ENCODE measurements at regions not wholly inside any gene's neighbourhood (a gene's known extent, or its start where the extent isn't known, plus 50 kb on each side); places are given as distances from the start of the nearest gene placed in this dataset.
"Not testable (repeated sequence)": the region's sequence is repeated elsewhere in the genome, so short reads cannot be mapped to it uniquely, and the experiment has no call there.

DNA sequence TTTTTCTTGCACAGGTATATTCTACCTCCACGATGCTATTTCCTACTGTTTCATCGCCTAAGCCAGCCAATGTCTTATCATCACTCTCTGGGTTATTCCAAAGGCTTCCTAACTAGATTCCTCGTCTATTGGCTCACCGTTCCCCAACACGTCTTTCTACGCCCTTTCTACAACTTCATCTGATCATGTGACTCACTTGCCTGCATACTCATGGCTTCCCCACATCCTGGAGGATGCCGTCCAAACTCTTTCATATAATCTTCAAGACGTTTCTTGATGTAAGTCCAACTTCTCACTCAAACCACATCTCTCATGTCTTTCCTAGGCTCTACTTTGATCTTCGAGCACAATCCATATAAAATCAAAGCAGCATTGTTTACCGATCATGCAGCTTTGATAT, 322.0 kb upstream of the PPARGC1A start:
- in situ Hi-C loops (cut with MboI; ENCODE audit: low sequenced_read_pairs), result no loop called here

DNA sequence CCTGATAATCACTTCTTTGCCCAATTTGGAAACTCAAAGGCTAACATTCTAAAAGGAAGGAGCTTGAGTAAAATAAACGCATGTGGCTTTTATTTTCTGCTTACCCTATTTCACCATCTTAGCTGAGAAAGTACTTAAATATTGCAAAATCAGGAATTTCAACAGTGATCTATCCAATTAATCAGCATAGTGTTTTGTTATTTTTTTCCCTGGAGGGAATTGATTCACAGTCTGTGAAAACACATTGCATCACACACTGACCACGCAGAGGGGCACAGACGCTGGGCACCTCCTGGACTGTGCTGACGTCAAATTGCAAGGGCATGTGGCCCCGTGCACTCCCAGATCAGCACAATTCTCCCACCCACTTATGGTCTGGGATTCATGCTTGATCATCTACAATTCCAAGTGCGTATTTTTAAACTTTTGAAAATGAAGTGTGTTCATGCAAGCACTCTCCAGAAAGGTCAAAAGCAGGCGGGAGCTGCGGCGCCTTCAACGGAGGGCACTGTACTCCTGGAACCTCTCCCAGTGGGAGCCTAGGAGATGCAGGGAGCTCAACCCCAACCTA, 320.6 kb upstream of the PPARGC1A start:
- in situ Hi-C loops (cut with MboI; ENCODE audit: low sequenced_read_pairs), result no loop called here

DNA sequence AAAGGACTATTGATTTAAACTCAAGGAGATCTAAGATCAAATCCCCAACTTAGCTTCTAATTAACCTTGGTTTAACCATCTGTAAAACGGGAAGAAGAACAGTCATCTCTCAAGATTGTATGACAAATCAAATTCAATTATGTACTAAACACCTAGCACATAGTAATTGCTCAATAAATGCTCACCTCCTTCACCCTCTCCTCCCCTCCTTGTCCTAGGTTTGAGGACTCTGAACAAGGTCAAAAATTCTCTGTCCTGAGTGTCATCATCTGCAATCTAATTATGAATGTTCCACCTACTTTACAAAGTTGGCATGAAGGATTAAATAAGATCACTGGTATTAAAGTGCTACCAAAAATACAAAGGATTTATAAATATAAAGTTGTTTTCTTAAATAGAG, 320.1 kb upstream of the PPARGC1A start:
- in situ Hi-C loops (cut with MboI; ENCODE audit: low sequenced_read_pairs), result no loop called here

DNA sequence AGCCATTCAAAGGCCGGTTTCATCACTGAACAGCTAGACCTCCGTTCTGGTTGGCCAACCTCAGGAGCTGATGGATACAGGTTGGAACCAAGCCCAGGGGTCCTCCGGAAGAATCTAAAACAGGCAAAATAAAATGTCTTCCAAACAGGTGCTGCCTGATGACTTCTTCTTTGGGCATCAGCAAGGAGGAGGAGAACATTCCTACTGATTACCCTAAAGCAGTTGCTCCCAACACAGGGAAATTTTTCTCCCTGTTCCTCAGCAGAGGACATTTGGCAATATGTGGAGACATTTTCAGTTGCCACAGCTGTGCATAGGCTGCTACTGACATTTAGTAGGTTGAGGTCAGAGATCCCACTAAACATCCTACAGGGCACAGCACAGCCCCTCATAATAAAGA, 319.3 kb upstream of the PPARGC1A start:
- in situ Hi-C loops (cut with MboI; ENCODE audit: low sequenced_read_pairs), result no loop called here

DNA sequence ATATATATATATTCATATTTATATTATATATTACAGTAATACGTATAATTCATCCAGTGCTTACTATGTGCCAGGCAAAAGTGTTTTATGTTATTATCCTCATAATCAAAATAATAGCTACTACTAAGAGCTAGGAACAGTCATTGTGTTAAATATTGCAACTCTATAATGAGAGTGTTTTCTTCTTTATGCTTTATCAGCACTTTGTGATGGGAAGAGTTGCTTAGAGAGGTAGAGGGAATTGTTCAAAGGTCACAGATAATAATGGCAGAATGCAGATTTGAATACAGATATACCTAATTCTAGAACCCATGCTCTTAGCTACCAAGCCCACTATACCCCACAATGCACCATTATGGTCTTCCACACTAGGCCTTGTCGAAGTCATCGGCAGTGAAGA, 318.8 kb upstream of the PPARGC1A start:
- in situ Hi-C loops (cut with MboI; ENCODE audit: low sequenced_read_pairs), result no loop called here

DNA sequence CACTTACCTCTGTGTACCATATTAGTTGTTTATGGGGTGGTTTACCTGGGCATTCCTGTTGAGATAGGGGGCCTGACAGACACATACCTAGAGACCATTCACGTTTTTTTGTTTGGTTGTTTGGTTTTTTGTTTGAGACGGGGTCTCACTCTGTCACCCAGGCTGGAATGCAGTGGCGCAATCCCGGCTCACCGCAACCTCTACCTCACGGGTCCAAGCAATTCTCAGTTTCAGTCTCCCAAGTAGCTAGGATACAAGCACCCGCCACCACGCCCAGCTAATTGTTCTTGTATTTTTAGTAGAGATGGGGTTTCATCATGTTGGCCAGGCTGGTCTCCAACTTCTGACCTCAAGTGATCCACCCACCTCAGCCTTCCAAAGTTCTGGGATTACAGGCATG, 314.9 kb upstream of the PPARGC1A start:
- in situ Hi-C loops (cut with MboI; ENCODE audit: low sequenced_read_pairs), result not testable (repeated sequence)

DNA sequence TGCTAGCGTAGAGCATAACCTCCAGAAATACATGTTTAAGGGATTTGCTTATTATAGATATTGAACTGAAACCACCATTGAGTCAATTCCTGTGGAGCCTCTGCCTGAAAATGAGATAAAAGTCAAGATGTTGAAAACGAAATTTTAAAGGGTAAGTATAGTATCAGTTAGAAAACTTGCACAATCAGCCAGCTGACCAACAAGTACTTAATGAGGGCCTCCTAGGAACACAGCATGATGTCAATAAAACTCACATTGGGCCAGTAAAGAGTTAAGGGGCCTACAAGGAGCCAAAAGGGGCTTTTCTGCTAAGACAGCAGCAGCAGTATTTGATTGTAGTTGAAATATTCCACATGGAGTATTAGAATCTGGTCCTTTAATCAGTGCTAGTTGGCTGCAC, 314.1 kb upstream of the PPARGC1A start:
- in situ Hi-C loops (cut with MboI; ENCODE audit: low sequenced_read_pairs), result no loop called here

DNA sequence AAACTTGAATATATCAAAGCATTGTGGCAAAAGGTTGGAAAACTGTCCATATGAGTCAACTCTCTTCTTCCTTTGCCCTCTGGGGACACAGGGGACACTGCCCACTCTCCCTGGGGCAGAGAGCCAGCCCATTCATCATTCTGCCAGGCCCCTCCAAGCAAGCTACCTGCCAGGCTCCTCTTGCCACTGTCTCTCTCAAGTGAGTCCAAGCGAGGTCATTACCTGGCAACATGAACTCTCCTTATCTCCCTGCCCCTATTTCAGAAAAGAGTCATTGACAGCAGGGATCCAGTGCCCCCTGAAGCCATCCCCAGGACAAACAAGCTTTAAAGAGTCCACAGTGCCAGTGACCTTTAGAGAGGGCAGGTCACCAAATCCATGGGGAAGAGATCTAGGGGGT, 312.7 kb upstream of the PPARGC1A start:
- in situ Hi-C loops (cut with MboI; ENCODE audit: low sequenced_read_pairs), result no loop called here

DNA sequence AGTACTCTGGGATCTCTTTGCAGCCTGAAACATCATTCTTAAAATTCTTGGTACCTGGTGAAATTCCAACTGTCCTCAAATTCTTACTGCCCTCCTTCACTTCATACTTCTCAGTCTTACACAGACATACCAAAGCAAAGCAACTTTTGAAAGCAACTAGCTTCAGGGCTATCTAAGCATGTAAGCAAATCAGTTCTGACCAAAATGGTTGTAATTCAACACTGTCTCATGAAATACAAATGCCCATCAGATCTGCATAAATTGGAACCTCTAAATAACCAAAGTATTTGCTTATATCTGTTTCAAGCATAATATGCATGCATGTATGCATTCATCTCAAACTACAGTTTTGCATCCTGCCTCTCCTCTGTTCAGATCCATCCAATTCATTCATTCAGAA, 308.1 kb upstream of the PPARGC1A start:
- in situ Hi-C loops (cut with MboI; ENCODE audit: low sequenced_read_pairs), result no loop called here

DNA sequence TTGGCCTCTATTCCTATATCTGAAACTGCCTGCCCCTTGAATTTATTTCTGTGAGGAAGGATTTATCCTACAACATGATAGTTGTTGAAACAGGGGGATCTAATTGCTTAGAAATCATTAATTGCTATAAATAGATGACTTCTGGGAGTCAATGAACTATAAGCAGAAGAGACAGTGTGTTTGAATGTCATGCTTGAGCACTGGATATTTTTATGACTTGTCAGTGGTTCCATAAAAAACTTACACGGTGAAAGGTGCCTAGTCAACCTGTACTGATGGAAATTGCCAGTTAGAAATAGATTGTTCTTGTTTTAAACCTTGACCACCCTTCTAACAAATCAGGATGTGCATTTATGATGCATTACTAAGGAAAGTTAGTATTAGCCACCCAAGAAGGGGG, 306.9 kb upstream of the PPARGC1A start:
- in situ Hi-C loops (cut with MboI; ENCODE audit: low sequenced_read_pairs), result no loop called here

DNA sequence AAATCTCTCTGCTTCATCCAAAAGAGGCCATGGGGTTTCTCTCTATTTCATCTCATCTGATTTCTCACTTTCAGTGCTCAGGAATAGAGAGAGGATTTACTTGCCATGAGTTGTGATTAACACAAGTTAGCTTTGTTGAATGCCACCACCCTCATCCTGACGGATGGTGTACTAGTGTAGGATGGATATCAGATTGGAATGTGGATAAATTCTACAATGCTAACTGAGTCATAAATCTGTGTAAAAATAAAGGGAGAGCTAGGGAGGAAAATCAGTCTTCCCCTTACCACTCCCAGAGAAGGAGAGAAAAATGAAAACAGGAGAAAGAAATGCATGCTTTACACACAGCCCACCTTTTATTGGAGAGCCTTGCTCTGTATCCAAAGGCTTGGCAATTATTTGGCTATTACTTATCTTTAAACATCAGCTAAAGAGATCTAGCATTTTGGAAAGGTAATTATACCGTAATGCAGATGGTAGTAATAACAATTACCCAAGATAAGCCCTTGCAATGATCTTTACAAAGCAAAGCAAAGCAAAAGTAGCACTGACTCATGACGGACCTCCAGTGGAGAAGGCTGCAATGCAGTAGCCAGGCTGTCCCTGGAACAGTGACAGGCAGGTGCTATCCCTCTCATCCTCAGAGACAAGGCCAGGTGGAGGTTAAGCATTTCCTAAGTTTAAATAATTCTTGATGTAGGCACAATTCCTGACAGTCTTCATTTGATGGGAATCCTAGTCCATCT, 306.3 kb upstream of the PPARGC1A start:
- in situ Hi-C loops (cut with MboI; ENCODE audit: low sequenced_read_pairs), result no loop called here

DNA sequence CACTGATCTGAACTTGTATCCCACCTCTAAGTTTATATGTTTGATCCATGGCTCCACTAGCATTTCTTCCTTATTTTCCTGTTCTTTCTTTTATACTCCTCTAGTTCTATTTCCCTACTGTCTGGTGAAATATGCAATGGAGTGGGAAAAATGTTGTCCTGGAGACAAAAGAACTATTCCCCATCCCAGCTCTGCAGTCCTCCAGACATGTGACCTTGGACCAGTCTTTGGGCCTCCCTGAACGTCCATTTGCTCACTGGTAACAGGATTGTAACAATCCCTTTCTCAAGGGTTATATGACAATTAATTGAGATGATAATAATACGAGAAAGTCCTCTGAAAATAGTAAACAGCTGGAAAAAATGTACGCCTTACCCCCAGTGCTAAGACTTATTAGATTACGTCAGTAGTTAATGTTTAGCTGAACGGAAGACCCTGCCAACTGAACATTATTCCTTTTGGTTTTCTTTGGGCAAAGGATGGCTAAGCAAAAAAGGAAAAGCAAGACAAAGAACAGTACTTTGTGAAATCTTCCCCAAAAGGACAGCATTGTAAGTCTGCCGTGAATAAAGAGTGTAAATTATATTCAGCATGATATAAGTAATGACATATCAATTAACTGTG, 302.3 kb upstream of the PPARGC1A start:
- in situ Hi-C loops (cut with MboI; ENCODE audit: low sequenced_read_pairs), result no loop called here

DNA sequence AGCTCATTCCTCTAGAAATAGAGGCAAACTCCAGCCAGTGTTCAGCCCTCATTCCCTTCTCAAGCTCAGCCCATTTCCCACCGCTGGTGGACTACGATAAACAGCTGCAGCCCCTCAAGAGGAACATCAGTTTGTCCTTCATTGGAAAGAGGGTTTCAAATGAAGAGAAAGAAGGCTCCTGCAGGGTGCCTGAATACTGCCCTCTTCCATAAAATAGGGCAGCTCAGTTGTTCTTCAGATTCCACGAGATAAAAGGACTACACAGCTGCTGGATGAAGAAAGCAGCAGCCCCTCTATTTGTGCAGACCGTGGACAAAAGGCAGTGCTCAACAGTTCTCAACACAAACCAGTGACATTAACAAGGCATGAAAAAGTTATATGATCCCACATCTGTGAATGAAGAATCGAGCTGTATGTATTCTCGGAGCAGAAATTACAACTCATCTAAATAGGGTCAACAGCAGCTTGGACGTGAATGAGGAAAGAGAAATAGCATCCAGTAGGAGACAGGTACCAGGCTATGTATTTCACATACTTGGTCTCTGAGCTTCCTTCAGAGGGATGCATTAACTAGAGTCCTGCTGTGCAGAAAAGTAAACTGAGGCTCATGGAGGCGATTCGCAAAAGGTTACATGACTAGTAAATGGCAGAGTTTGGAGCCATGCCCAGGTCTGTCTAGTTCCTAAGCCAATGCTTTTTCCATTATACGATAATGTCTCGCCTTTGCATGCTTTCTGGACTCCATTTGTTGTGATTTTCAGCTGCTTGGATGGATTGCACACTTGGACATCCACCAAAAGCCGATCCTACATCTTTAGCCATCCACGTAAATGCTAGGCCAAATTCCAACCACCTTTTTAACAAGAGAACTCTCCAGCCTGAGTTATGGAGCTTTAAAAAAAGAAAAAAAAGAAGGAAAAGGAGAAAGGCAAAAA, 301.2 kb upstream of the PPARGC1A start:
- in situ Hi-C loops (cut with MboI; ENCODE audit: low sequenced_read_pairs), result no loop called here

DNA sequence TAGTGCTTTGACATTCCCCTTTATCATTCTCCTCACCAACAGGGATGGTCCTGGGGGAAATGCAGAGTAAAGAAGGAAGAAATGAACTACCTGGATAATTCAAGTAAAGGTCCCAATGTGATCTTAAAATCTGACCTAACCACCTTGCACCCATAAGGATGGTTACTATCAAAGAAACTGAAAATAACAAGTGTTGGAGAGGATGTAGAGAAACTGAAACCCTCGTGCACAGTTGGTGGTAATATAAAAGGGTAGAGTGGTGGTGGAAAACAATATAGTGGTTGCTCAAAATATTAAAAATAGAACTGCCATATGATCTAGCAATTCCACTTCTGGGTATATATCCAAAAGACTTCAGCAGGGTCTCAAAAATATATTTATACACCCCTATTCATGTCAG, 298.6 kb upstream of the PPARGC1A start:
- in situ Hi-C loops (cut with MboI; ENCODE audit: low sequenced_read_pairs), result no loop called here

DNA sequence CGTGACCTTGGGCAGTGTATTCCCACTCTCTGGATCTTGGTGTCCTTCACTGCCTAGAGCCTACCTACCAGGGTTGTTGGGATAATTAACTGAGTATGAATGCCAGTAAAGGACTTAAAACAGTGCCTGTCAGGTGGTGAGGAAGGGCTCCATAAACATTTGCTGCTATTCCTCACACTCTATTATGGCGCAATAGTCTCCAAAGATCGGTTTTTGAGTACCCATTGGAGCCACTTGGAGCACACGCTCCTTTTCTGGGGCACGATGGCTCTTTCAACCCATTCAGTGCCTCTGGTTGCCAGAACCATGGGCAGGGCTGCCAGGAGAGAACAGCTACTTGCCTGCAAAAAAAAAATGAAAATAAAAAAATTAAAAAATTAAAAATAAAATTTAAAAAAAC, 296.6 kb upstream of the PPARGC1A start:
- in situ Hi-C loops (cut with MboI; ENCODE audit: low sequenced_read_pairs), result no loop called here

DNA sequence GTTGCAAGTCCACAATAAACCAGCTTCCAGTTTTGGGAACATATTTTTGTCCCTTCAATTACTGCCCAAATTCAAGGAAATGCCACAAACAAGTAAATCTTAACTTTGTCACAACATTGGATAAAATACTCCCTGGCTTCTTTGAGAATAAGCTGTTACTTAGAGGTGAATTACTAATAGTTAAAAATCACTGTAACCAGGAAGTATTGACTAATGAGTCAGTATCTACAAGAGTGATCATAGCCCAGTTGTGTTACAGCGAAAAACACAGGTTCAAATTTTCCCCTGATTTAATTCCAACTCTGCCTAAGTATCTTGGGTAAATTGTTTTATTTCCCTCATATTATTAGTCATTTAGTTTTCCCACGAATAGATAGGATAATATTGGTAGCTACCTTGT, 291.2 kb upstream of the PPARGC1A start:
- in situ Hi-C loops (cut with MboI; ENCODE audit: low sequenced_read_pairs), result no loop called here

DNA sequence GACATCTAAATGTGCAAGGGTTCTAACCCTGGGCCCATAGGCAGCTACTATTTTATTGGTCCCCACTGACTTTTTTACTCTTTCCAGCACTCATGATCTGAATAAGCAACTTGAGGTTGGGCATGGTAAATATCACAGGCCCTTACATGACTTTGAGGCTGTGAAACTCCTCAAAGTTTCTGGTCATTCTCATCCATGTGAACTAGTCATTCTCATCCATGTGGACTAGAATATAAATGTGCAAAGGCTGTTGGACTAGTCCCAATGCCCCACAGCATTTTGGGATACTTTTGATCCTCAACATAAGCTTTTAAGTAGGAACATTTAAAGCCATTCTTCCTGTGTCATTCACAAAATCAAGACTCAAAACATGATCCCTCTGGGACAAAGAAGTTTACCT, 290.7 kb upstream of the PPARGC1A start:
- in situ Hi-C loops (cut with MboI; ENCODE audit: low sequenced_read_pairs), result no loop called here

DNA sequence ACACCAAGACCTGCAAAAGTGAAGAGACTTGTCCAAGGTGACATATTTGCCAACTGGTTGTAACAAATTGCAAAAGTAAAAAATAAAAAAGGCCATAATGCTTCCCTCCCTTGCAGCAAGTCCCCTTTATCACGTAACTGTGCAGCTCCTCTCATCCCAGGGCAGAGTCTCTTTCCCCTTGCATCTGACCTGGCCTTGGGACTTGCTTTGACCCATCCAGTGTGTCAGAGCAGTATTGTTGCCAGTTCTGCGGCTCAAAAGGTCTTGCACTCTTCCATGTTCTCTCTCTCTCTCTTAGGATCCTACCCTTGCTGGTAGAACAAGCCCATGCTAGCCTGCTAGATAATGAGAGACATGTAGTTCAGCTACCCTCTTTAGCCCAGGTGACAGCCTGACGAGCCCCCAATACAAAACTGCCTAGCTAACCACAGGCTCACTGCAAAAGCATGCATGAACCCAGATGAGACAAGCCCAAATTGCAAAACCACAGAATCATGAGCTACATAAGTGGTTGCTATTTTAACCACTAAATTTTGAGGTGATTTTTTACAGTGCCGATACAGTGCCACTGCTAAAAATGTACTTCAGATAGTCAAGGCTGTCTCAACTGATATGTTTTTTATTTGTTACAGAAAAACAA, 289.5 kb upstream of the PPARGC1A start:
- in situ Hi-C loops (cut with MboI; ENCODE audit: low sequenced_read_pairs), result no loop called here

DNA sequence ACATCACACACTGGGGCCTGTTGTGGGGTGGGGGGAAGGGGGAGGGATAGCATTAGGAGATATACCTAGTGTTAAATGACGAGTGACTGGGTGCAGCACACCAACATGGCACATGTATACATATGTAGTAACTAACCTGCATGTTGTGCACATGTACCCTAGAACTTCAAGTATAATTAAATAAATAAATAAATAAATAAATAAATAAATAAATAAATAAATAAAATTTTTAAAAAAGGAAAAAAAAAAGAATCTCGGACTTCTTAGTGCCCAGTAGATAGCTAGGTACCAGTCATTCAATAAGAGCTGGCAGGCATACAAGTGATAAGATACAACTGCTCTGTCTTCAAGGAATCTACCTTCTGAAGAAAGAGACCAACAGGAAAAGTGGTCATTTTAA, 287.6 kb upstream of the PPARGC1A start:
- in situ Hi-C loops (cut with MboI; ENCODE audit: low sequenced_read_pairs), result not testable (repeated sequence)

DNA sequence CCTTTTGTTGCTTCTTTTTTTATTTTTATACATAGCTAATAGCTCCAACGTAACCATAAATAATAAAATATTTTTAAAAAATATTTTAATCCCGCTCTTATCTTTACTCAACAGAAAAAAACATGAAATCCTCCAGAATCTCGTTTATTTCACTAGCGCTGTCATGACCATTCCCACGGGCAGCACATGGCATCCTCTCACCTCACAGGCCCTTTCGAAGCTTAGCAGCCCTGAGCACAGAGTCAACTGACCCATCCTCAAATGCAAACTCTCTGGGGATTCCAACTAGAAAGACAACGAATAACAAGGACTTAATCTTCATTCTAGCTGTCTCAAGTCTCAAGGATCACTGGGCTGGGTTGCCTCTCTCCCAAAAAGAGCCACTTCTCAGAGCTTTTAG, 285.9 kb upstream of the PPARGC1A start:
- in situ Hi-C loops (cut with MboI; ENCODE audit: low sequenced_read_pairs), result no loop called here

DNA sequence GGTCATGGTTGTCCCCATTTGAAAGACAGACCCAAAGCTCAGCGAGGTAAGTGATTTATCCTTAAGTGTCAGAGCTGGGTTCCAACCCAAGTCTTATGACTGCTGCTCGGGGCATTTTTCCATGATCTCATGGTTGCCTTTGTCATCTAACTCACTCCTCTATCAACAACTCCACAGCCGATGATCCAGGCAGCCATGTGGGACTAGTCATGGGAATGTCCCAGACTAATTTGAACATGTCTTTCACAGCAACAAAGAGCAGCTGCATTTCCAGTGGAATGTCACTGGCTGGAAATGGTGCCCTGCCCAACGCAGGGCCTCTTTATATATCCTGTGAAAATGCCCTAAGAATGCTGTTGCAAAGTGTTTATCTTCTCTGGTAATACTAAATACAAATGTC, 284.8 kb upstream of the PPARGC1A start:
- in situ Hi-C loops (cut with MboI; ENCODE audit: low sequenced_read_pairs), result no loop called here
